CD4-positive, alpha-beta T cell treated with Interleukin-4 for 1 hour (primary cell): ENCODE measurements at regions not wholly inside any gene's neighbourhood (a gene's known extent, or its start where the extent isn't known, plus 50 kb on each side); places are given as distances from the start of the nearest gene placed in this dataset.

ENCODE experiments used
- DNase-seq, 2 donors: peaks; one replicate each; pipeline ENCODE4 v3.0.0-alpha.2; 2020 to 2022

GRCh38 chr13:76160961-76161925, 525.1 kb downstream of the LMO7 start:
- DNase-seq, result no peak

- DNase-seq, result no peak
Measured at GRCh38 chr13:76160506-76160905, 524.4 kb downstream of the LMO7 start.

- no peak for DNase-seq
Measured at GRCh38 chr13:76157926-76158325, 521.8 kb downstream of the LMO7 start.

GRCh38 chr13:76153239-76153638, 517.1 kb downstream of the LMO7 start:
- DNase-seq, result no peak

GRCh38 chr13:76148926-76149325, 512.8 kb downstream of the LMO7 start:
- DNase-seq, result no peak

GRCh38 chr13:76148374-76148773, 512.2 kb downstream of the LMO7 start:
- DNase-seq, result no peak

- DNase-seq, result no peak
Measured at GRCh38 chr13:76132532-76132931, 496.4 kb downstream of the LMO7 start.

- no peak for DNase-seq
Measured at GRCh38 chr13:76131551-76131950, 495.4 kb downstream of the LMO7 start.

GRCh38 chr13:76129305-76130000, 493.3 kb downstream of the LMO7 start:
- no peak for DNase-seq

- DNase-seq, result no peak
Measured at GRCh38 chr13:76127922-76128321, 491.8 kb downstream of the LMO7 start.

- no peak for DNase-seq
Measured at GRCh38 chr13:76123548-76123947, 487.4 kb downstream of the LMO7 start.

- no peak for DNase-seq
Measured at GRCh38 chr13:76116751-76117360, 480.7 kb downstream of the LMO7 start.

GRCh38 chr13:76106763-76107162, 470.6 kb downstream of the LMO7 start:
- no peak for DNase-seq

GRCh38 chr13:76094645-76095044, 458.5 kb downstream of the LMO7 start:
- no peak for DNase-seq

GRCh38 chr13:76091076-76091475, 454.9 kb downstream of the LMO7 start:
- no peak for DNase-seq

- DNase-seq, result no peak
Measured at GRCh38 chr13:76086729-76087128, 450.6 kb downstream of the LMO7 start.

GRCh38 chr13:76067850-76068249, 431.7 kb downstream of the LMO7 start:
- DNase-seq, result no peak

- no peak for DNase-seq
Measured at GRCh38 chr13:76053181-76053580, 417.1 kb downstream of the LMO7 start.

GRCh38 chr13:76049376-76049746, 413.2 kb downstream of the LMO7 start:
- no peak for DNase-seq

- DNase-seq, result no peak
Measured at GRCh38 chr13:76048675-76049375, 412.7 kb downstream of the LMO7 start.

GRCh38 chr13:76048131-76048530, 412.0 kb downstream of the LMO7 start:
- no peak for DNase-seq

- no peak for DNase-seq
Measured at GRCh38 chr13:76043874-76044273, 407.7 kb downstream of the LMO7 start.
